ENCODE measurements at regions not wholly inside any gene's neighbourhood (a gene's known extent, or its start where the extent isn't known, plus 50 kb on each side); places are given as distances from the start of the nearest gene placed in this dataset.
"Not testable (repeated sequence)": the region's sequence is repeated elsewhere in the genome, so short reads cannot be mapped to it uniquely, and the experiment has no call there.

DNA sequence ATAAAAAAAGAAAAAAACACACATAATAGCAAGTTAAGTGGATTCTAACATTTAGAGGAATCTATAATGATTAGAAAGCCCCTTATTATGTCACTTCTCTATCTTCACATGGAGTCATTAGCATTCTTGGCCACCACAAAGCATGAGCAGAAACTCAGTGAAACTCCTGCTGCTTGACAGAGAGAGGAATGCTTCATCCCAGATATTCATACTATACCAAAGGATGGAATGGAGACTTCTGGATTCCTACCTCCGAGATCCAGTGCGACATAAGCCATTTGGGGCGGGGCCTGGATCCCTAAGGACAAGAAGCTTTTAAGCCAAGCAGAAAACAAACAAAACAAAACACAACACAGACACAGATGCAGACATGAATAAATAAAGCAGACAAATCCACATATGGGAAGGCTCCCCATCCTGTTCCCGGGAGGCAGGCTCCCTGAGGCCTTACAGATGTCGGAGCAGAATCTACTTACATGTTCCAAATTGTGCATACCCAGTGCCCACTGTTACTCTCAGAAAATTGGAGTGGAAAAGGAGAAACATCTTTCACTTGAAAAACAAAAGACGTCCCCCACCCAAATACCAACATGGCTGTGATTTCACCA, 727.3 kb downstream of the MAFB start:
- H3K4me3 ChIP-seq (ENCODE audit: low read length): no peak overlapping the region
- peaks cover 10% of the 10 kb centered on the region for H3K4me1 ChIP-seq (ENCODE audit: control insufficient read depth, insufficient read depth, low read length)
- H3K27me3 ChIP-seq (ENCODE audit: control insufficient read depth, insufficient read depth, low read length): no peaks in the 10 kb centered on the region
- no peaks in the 10 kb centered on the region for H3K36me3 ChIP-seq (ENCODE audit: control insufficient read depth, insufficient read depth, low read length)
- no peak overlapping the region for H3K9ac ChIP-seq (ENCODE audit: low read length)
- no peak overlapping the region for H3K27ac ChIP-seq (ENCODE audit: low read depth, low read length)

DNA sequence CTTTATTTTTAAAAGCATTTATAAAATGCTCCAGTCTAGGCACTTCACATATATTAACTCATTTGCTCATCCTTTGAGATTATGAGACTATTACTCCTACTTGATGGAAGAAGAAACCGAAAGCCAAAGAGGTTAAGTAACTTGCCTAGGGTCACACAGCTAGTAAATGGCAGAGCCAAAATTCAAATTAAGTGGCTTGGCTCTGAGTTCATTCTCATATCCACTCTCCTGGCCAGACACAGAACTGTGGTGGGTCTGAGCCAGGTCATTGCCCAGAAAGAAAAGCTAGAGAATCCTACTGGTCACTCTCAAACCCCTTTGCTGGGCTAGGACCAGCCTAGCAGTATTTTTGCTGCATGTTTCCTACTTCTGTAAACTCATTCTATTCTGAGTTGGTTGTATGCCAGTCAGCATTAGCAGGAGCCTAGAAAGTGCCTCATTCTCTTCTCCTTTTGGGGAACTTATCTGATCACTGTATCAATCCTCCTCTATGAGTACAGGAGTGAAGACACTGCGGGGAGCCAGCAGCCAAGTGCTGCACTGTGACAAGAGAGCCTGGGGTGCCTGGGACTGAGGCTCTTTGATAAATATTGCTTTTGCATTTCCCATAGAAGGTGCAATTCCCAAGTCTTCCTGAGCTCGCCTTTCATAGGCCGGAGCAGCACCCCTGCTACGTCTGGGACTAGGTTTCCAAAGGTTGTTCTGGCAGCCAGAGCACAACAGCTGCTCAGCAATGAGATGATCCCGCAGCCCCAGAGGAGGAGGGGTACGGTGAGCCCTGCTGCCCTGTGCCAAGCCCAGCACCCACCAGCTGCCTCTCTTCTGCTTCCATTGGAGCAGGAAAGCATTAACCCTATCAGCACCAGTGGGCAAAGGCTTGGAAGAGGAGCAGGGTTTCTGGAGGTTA, 728.3 kb downstream of the MAFB start:
- H3K4me3 ChIP-seq (ENCODE audit: low read length): no peak overlapping the region
- H3K9ac ChIP-seq (ENCODE audit: low read length): no peak overlapping the region
- no peaks in the 10 kb centered on the region for H3K36me3 ChIP-seq (ENCODE audit: control insufficient read depth, insufficient read depth, low read length)
- H3K4me1 ChIP-seq (ENCODE audit: control insufficient read depth, insufficient read depth, low read length): peaks cover 10% of the 10 kb centered on the region
- H3K27ac ChIP-seq (ENCODE audit: low read depth, low read length): no peak overlapping the region
- no peaks in the 10 kb centered on the region for H3K27me3 ChIP-seq (ENCODE audit: control insufficient read depth, insufficient read depth, low read length)

DNA sequence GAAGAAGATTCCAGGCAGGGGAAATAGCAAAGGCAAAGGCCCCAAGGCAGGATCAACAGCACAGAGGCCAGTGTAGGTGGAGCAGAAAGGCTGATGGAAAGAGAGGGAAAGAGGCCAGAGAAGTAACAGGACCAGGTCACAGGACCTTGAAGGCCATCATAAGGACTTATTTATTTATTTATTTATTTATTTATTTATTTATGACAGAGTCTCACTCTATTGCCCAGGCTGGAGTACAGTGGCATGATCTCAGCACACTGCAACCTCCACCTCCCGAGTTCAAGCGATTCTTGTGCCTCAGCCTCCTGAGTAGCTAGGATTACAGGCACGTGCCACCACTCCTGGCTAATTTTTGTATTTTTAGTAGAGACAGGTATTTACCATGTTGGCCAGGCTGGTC, 731.1 kb downstream of the MAFB start:
- not testable (repeated sequence) for H3K27ac ChIP-seq (ENCODE audit: low read depth, low read length); H3K36me3 ChIP-seq (ENCODE audit: control insufficient read depth, insufficient read depth, low read length); H3K9ac ChIP-seq (ENCODE audit: low read length); H3K4me1 ChIP-seq (ENCODE audit: control insufficient read depth, insufficient read depth, low read length); H3K27me3 ChIP-seq (ENCODE audit: control insufficient read depth, insufficient read depth, low read length); H3K4me3 ChIP-seq (ENCODE audit: low read length)

DNA sequence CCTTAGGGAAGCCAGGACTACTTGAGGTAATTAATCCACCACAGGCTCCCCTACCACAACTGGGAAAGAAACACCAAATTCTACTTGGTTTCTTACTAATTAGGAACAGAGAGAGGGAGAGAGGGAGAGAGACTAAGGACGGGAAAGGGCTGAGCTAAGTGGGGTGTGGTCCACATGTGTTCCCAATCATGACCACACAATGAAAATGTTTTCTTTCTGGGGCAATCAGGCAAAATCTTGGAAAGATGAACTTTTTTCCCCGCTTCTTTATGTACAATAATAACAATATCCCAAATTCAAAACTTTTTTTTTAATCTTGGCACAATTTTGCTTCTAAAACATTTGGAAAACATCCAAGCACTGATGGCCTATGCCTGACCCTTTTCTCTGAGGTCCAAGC, 734.4 kb downstream of the MAFB start:
- no peaks in the 10 kb centered on the region for H3K4me1 ChIP-seq (ENCODE audit: control insufficient read depth, insufficient read depth, low read length)
- H3K27ac ChIP-seq (ENCODE audit: low read depth, low read length): no peak overlapping the region
- no peaks in the 10 kb centered on the region for H3K27me3 ChIP-seq (ENCODE audit: control insufficient read depth, insufficient read depth, low read length)
- H3K36me3 ChIP-seq (ENCODE audit: control insufficient read depth, insufficient read depth, low read length): no peaks in the 10 kb centered on the region
- no peak overlapping the region for H3K4me3 ChIP-seq (ENCODE audit: low read length)
- no peak overlapping the region for H3K9ac ChIP-seq (ENCODE audit: low read length)

DNA sequence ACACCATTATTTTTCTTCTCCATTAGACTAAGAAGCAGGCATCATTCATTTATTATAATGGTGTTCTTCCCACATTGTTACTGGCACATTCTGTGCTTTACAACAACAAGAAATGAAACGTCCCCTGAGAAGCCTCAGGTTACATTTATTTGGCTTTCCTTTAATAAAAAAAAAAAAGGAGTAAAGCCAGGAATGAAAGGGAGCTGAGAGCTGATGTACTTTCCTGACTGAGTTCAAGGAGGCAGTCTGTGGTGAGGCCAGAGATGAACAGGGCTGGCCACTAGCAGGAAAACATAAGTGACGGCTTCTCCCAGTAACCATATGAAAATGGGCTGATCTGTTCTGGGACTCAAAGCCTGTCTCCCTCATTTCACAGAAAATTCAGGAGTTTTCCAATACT, 742.1 kb downstream of the MAFB start:
- no peak overlapping the region for H3K9ac ChIP-seq (ENCODE audit: low read length)
- H3K27ac ChIP-seq (ENCODE audit: low read depth, low read length): no peak overlapping the region
- no peak overlapping the region for H3K4me3 ChIP-seq (ENCODE audit: low read length)
- no peaks in the 10 kb centered on the region for H3K4me1 ChIP-seq (ENCODE audit: control insufficient read depth, insufficient read depth, low read length)
- H3K27me3 ChIP-seq (ENCODE audit: control insufficient read depth, insufficient read depth, low read length): no peaks in the 10 kb centered on the region
- H3K36me3 ChIP-seq (ENCODE audit: control insufficient read depth, insufficient read depth, low read length): no peaks in the 10 kb centered on the region

DNA sequence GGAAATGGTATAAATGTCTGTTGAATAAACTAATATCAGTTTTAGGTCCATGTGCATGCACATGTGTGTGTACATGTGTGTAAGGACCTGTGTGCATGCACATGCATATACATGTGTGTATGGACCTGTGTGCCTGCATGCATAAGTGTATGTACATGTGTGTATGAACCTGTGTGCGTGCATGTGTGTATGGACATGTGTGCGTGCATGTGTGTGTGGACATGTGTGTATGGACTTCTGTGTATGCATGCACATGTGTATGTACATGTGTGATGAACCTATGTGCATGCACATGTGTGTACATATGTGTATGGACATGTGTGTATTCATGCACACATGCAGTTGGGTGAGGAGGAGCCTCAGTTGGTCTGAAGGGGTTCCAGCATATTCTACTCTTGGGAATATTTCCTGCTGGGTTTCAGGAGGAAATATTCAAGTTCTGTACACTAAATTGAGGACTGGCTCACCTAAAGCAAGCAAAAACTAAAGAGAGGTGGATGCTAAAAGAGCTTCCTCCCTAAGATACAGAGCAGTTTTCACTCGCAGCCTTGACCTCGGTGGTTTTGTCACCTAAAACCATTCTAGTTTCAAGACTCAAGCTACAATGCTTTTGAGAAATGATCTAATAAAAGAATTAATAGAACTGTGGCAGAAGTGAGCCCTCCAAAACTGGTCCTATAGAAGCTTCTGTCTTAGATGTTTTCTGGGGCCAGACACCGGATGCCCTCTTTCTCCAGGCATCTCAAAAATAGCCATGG, 742.8 kb downstream of the MAFB start:
- H3K4me3 ChIP-seq (ENCODE audit: low read length): no peak overlapping the region
- H3K27me3 ChIP-seq (ENCODE audit: control insufficient read depth, insufficient read depth, low read length): no peaks in the 10 kb centered on the region
- H3K36me3 ChIP-seq (ENCODE audit: control insufficient read depth, insufficient read depth, low read length): no peaks in the 10 kb centered on the region
- no peak overlapping the region for H3K27ac ChIP-seq (ENCODE audit: low read depth, low read length)
- H3K4me1 ChIP-seq (ENCODE audit: control insufficient read depth, insufficient read depth, low read length): no peaks in the 10 kb centered on the region
- H3K9ac ChIP-seq (ENCODE audit: low read length): no peak overlapping the region

DNA sequence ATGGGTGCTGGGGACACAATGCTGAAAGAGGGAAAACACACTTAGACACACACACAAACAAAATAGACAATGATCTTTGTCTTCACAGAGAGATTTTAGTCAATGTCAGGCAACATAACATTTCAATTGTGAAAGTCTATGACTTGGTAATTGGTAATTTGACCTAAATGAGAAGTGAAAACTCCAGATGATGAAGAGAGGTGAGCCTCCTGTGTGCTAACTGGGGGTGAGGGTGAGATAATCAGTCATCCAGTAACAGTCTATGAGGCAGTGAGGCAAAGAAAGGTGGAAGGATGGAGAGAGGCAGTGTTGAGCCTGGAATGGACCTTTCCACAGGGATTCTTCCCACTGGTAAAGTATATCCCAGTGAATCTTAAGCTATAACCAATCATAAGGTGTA, 744.2 kb downstream of the MAFB start:
- Histone ChIP-seq H3K36me3 (ENCODE audit: control insufficient read depth, insufficient read depth, low read length) (no peaks in the 10 kb centered on the region), H3K27ac (ENCODE audit: low read depth, low read length) (no peak overlapping the region), H3K9ac (ENCODE audit: low read length) (no peak overlapping the region), H3K4me3 (ENCODE audit: low read length) (no peak overlapping the region), H3K27me3 (ENCODE audit: control insufficient read depth, insufficient read depth, low read length) (no peaks in the 10 kb centered on the region), H3K4me1 (ENCODE audit: control insufficient read depth, insufficient read depth, low read length) (no peaks in the 10 kb centered on the region)

DNA sequence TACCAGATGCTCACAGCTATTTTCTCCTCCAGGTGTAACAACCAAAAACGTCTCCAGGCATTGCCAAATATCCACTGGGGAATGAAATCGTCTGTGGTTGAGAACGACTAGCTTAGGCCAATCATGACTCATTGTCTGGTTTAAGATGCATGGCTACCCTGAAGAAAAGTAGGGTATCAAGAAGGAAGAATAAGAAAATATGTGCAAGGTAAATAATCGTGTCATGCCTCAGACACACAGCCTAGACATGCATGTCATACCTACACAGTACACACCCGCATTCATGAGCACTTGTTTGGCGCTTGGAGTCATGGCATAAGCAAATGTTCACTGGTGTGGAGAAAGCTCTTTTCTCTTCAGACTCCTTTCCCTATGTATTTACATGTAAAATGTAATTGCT, 745.7 kb downstream of the MAFB start:
- no peaks in the 10 kb centered on the region for H3K4me1 ChIP-seq (ENCODE audit: control insufficient read depth, insufficient read depth, low read length)
- no peak overlapping the region for H3K9ac ChIP-seq (ENCODE audit: low read length)
- no peak overlapping the region for H3K4me3 ChIP-seq (ENCODE audit: low read length)
- H3K27me3 ChIP-seq (ENCODE audit: control insufficient read depth, insufficient read depth, low read length): no peaks in the 10 kb centered on the region
- no peaks in the 10 kb centered on the region for H3K36me3 ChIP-seq (ENCODE audit: control insufficient read depth, insufficient read depth, low read length)
- no peak overlapping the region for H3K27ac ChIP-seq (ENCODE audit: low read depth, low read length)

DNA sequence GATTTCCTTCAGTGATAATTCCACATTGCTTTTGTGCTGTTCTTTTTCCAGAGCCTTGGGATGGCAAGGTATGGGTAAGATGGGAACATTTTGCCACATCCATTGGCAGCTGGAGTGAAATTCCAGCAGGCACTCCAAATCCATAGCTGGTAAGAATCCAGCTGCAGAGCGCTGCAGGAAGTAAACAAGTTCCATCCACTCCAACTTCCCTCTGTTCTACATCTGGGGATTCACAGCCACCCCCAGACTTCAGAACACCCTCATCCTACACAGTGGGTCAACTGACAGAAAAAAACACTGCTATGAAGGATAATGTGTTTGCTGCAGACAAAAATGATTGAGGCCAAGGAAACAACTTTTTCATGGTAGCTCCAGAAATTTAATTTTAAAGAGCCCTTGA, 747.8 kb downstream of the MAFB start:
- H3K27me3 ChIP-seq (ENCODE audit: control insufficient read depth, insufficient read depth, low read length): no peaks in the 10 kb centered on the region
- no peaks in the 10 kb centered on the region for H3K4me1 ChIP-seq (ENCODE audit: control insufficient read depth, insufficient read depth, low read length)
- H3K36me3 ChIP-seq (ENCODE audit: control insufficient read depth, insufficient read depth, low read length): no peaks in the 10 kb centered on the region
- no peak overlapping the region for H3K27ac ChIP-seq (ENCODE audit: low read depth, low read length)
- H3K4me3 ChIP-seq (ENCODE audit: low read length): no peak overlapping the region
- H3K9ac ChIP-seq (ENCODE audit: low read length): no peak overlapping the region

DNA sequence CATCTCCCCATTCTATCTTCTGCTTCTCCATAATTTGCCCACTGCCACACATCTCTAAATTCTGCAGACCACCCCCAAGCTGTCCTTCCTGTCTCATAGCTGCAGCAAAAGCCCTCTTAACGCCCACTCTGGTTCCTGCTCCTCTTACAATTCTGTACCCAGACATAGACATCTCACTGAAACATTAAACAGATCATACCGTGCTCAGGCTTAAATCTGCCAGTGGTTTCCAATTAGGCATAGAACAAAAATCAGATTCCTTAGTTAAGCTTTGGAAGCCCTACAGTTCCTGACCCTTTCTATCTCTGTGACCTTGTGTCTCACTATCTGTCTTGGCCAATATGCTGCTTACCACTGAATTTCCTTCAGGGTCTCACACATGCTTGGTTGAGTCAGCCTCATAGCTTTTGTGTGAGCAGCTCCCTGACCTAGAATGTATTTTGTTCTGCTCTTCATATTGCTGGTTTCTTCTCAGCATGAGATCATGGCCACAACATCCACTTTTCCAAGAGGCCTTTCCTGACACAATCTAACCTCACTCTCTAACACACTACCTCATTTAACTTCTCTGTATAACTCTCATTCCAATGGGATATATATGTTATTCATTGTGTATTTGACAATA, 749.7 kb downstream of the MAFB start:
- no peaks in the 10 kb centered on the region for H3K27me3 ChIP-seq (ENCODE audit: control insufficient read depth, insufficient read depth, low read length)
- H3K27ac ChIP-seq (ENCODE audit: low read depth, low read length): no peak overlapping the region
- H3K9ac ChIP-seq (ENCODE audit: low read length): no peak overlapping the region
- H3K4me3 ChIP-seq (ENCODE audit: low read length): no peak overlapping the region
- no peaks in the 10 kb centered on the region for H3K36me3 ChIP-seq (ENCODE audit: control insufficient read depth, insufficient read depth, low read length)
- no peaks in the 10 kb centered on the region for H3K4me1 ChIP-seq (ENCODE audit: control insufficient read depth, insufficient read depth, low read length)

DNA sequence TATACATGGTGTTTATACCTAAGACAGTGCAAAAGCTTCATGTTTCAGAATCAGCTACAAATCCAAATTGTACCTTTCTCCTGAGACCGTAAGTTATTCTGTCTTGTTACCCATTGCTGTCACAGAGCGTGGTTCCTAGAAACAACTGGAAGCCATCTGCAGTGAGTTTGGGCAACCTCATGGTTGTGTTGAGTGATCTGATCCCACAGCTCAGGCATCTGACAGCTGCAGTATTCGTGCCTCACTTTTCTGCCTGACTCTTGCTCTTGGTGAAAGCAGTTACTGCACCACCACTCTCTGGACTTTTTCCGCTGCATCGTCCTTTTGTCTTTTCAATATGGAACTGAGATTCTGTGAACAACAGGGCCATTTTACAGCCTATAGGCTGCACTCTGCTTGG, 752.6 kb downstream of the MAFB start:
- H3K4me3 ChIP-seq (ENCODE audit: low read length): no peak overlapping the region
- H3K27ac ChIP-seq (ENCODE audit: low read depth, low read length): no peak overlapping the region
- H3K27me3 ChIP-seq (ENCODE audit: control insufficient read depth, insufficient read depth, low read length): no peaks in the 10 kb centered on the region
- H3K4me1 ChIP-seq (ENCODE audit: control insufficient read depth, insufficient read depth, low read length): no peaks in the 10 kb centered on the region
- H3K9ac ChIP-seq (ENCODE audit: low read length): no peak overlapping the region
- H3K36me3 ChIP-seq (ENCODE audit: control insufficient read depth, insufficient read depth, low read length): no peaks in the 10 kb centered on the region

DNA sequence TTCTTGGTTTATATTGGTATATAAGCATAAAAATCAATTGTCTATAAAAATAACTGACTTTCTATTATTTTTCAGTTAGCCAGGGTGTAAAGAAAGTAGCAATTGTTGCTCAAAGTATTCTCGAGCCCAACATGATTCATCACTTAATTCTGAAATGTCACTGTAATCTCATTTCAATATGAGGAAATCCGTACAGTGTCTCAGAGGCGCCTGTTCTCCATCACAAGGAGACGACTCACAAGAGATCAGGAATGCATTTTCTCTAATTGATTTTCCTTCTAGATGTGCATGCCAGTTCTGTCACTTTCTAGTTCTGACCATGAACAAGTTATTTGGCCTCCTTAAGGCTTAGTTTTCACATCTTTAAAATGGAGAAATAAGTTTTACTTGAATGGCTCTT, 753.1 kb downstream of the MAFB start:
- Histone ChIP-seq H3K4me1 (ENCODE audit: control insufficient read depth, insufficient read depth, low read length) (no peaks in the 10 kb centered on the region), H3K9ac (ENCODE audit: low read length) (no peak overlapping the region), H3K4me3 (ENCODE audit: low read length) (no peak overlapping the region), H3K27me3 (ENCODE audit: control insufficient read depth, insufficient read depth, low read length) (no peaks in the 10 kb centered on the region), H3K27ac (ENCODE audit: low read depth, low read length) (no peak overlapping the region), H3K36me3 (ENCODE audit: control insufficient read depth, insufficient read depth, low read length) (no peaks in the 10 kb centered on the region)

All from rectal smooth muscle tissue (tissue), 1 donor.